Astrocyte (in vitro differentiated cells and primary cell): ENCODE measurements at regions not wholly inside any gene's neighbourhood (a gene's known extent, or its start where the extent isn't known, plus 50 kb on each side); places are given as distances from the start of the nearest gene placed in this dataset.

ENCODE experiments used
- DNase-seq: peaks from one replicate; pipeline ENCODE4 v3.0.0-alpha.2; 2010; ENCODE audit warnings: low read depth
- FAIRE-seq: peaks from 2 replicates; lab custom pipeline; 2011; peaks lifted over from hg19 to GRCh38; lab: Jason Lieb, UNC
- H2AFZ ChIP-seq: 2 replicates; pipeline ENCODE4 v1.6.0; 2012; ENCODE audit warnings: low read depth, low read length, inconsistent platforms
- H3K27ac ChIP-seq: 2 replicates; pipeline ENCODE4 v1.5.1; 2011; ENCODE audit warnings: low read depth, low read length, inconsistent platforms
- H3K27me3 ChIP-seq: 2 replicates; pipeline ENCODE4 v1.6.0; 2011; ENCODE audit warnings: low read length, inconsistent platforms; ENCODE audit not compliant: insufficient read depth
- H3K36me3 ChIP-seq: 2 replicates; pipeline ENCODE4 v1.5.1; 2011; ENCODE audit warnings: low read length, inconsistent platforms; ENCODE audit not compliant: insufficient read depth
- H3K4me1 ChIP-seq: 2 replicates; pipeline ENCODE4 v1.5.1; 2011; ENCODE audit warnings: low read length, inconsistent platforms; ENCODE audit not compliant: insufficient read depth
- H3K4me2 ChIP-seq: 2 replicates; pipeline ENCODE4 v1.6.0; 2012; ENCODE audit warnings: low read length, inconsistent platforms
- H3K4me3 ChIP-seq: 2 replicates; pipeline ENCODE4 v1.5.1; 2011; ENCODE audit warnings: low read depth, mild to moderate bottlenecking, low read length, inconsistent platforms; ENCODE audit not compliant: insufficient read depth
- H3K79me2 ChIP-seq: 2 replicates; pipeline ENCODE4 v1.6.0; 2012; ENCODE audit warnings: mild to moderate bottlenecking, low read length, inconsistent platforms; ENCODE audit not compliant: insufficient read depth
- H3K9ac ChIP-seq: 2 replicates; pipeline ENCODE4 v1.6.0; 2012; ENCODE audit warnings: mild to moderate bottlenecking, low read length, inconsistent platforms
- H3K9me3 ChIP-seq: 2 replicates; pipeline ENCODE4 v1.5.1; 2012; ENCODE audit warnings: low read depth, mild to moderate bottlenecking, low read length, inconsistent platforms; ENCODE audit not compliant: insufficient read depth
- H4K20me1 ChIP-seq: 2 replicates; pipeline ENCODE4 v1.6.0; 2012; ENCODE audit warnings: low read length, inconsistent platforms; ENCODE audit not compliant: insufficient read depth
- H3K27ac Mint-ChIP-seq: one replicate; pipeline ENCODE4 v1.8.0; 2021; ENCODE audit warnings: mild to moderate bottlenecking, mixed read lengths; ENCODE audit not compliant: unreplicated experiment
- H3K27me3 Mint-ChIP-seq: one replicate; pipeline ENCODE4 v1.8.0; 2021; ENCODE audit warnings: low read depth, mixed read lengths; ENCODE audit not compliant: unreplicated experiment
- H3K36me3 Mint-ChIP-seq: one replicate; pipeline ENCODE4 v1.8.0; 2021; ENCODE audit warnings: low read depth, mixed read lengths; ENCODE audit not compliant: unreplicated experiment
- H3K4me1 Mint-ChIP-seq: one replicate; pipeline ENCODE4 v1.8.0; 2021; ENCODE audit warnings: low read depth, mixed read lengths; ENCODE audit not compliant: unreplicated experiment
- H3K4me3 Mint-ChIP-seq: one replicate; pipeline ENCODE4 v1.8.0; 2021; ENCODE audit warnings: mild to moderate bottlenecking, moderate library complexity, mixed read lengths; ENCODE audit not compliant: unreplicated experiment
- H3K9me3 Mint-ChIP-seq: one replicate; pipeline ENCODE4 v1.8.0; 2021; ENCODE audit warnings: mild to moderate bottlenecking, mixed read lengths; ENCODE audit not compliant: unreplicated experiment
- CTCF ChIP-seq: IDR thresholded peaks from 2 replicates; pipeline ENCODE4 v1.5.1; 2011; ENCODE audit warnings: low read depth, mild to moderate bottlenecking, inconsistent platforms, low read length, moderate library complexity; ENCODE audit not compliant: insufficient read depth
- EZH2 ChIP-seq: IDR thresholded peaks from 2 replicates; pipeline ENCODE4 v1.6.1; 2012; ENCODE audit warnings: mild to moderate bottlenecking, low read length, inconsistent platforms; ENCODE audit not compliant: insufficient read depth

- TF ChIP-seq EZH2 (no peak), CTCF (no peak)
- Mint-ChIP-seq H3K27me3 (peaks cover 24% of the 10 kb centered on the region), H3K9me3 (peaks cover 6% of the 10 kb centered on the region), H3K4me1 (no peaks in the 10 kb centered on the region), H3K4me3 (no peak overlapping the region), H3K36me3 (peaks cover 2% of the 10 kb centered on the region), H3K27ac (no peak overlapping the region)
- peak; percentile 29 for DNase-seq
- Histone ChIP-seq H3K4me3 (no peak overlapping the region), H3K27ac (no peak overlapping the region), H3K27me3 (no peaks in the 10 kb centered on the region), H4K20me1 (no peaks in the 10 kb centered on the region), H3K9ac (no peak overlapping the region), H3K36me3 (no peaks in the 10 kb centered on the region), H2AFZ (peak overlapping the region; percentile 19), H3K4me2 (peak overlapping the region; percentile 37), H3K79me2 (no peaks in the 10 kb centered on the region), H3K9me3 (no peaks in the 10 kb centered on the region), H3K4me1 (no peaks in the 10 kb centered on the region)
- no peak for FAIRE-seq
Measured at GRCh38 chr2:238963161-238963970, 115.5 kb downstream of the TWIST2 start.

- Histone ChIP-seq H3K36me3 (no peaks in the 10 kb centered on the region), H3K27me3 (no peaks in the 10 kb centered on the region), H3K9ac (no peak overlapping the region), H3K4me1 (no peaks in the 10 kb centered on the region), H3K9me3 (no peaks in the 10 kb centered on the region), H4K20me1 (no peaks in the 10 kb centered on the region), H2AFZ (no peak overlapping the region), H3K79me2 (no peaks in the 10 kb centered on the region), H3K4me3 (no peak overlapping the region), H3K4me2 (no peak overlapping the region), H3K27ac (no peak overlapping the region)
- Mint-ChIP-seq H3K27ac (no peak overlapping the region), H3K27me3 (peaks cover 24% of the 10 kb centered on the region), H3K4me3 (peak overlapping the region; percentile 50), H3K9me3 (peaks cover 6% of the 10 kb centered on the region), H3K36me3 (peaks cover 2% of the 10 kb centered on the region), H3K4me1 (no peaks in the 10 kb centered on the region)
- DNase-seq (no peak), FAIRE-seq (no peak)
- TF ChIP-seq EZH2 (no peak), CTCF (no peak)
Measured at GRCh38 chr2:238963971-238964328, 116.1 kb downstream of the TWIST2 start.

- H3K4me2 ChIP-seq, result no peak overlapping the region
Measured at GRCh38 chr2:238964544-238965067, 116.7 kb downstream of the TWIST2 start.

More at GRCh38 chr2:238964544-238965067, 116.7 kb downstream of the TWIST2 start:
- Histone ChIP-seq H4K20me1 (no peaks in the 10 kb centered on the region), H3K79me2 (no peaks in the 10 kb centered on the region), H3K27me3 (no peaks in the 10 kb centered on the region), H3K4me3 (no peak overlapping the region), H3K4me1 (no peaks in the 10 kb centered on the region), H2AFZ (no peak overlapping the region), H3K27ac (no peak overlapping the region), H3K36me3 (no peaks in the 10 kb centered on the region), H3K9ac (no peak overlapping the region), H3K9me3 (no peaks in the 10 kb centered on the region)
- no peak overlapping the region for H3K4me3 Mint-ChIP-seq
- peaks cover 6% of the 10 kb centered on the region for H3K9me3 Mint-ChIP-seq
- H3K27ac Mint-ChIP-seq, result no peak overlapping the region
- DNase-seq (no peak), FAIRE-seq (no peak)
- peaks cover 2% of the 10 kb centered on the region for H3K36me3 Mint-ChIP-seq
- peaks cover 28% of the 10 kb centered on the region for H3K27me3 Mint-ChIP-seq
- no peaks in the 10 kb centered on the region for H3K4me1 Mint-ChIP-seq
- TF ChIP-seq EZH2 (no peak), CTCF (no peak)
